ENCODE measurements at regions not wholly inside any gene's neighbourhood (a gene's known extent, or its start where the extent isn't known, plus 50 kb on each side); places are given as distances from the start of the nearest gene placed in this dataset.

- Mint-ChIP-seq H3K27me3 (ENCODE audit: low read depth, poor library complexity) (no peaks in the 10 kb centered on the region), H3K4me3 (no peak overlapping the region), H3K27ac (no peak overlapping the region), H3K4me1 (no peaks in the 10 kb centered on the region), H3K36me3 (ENCODE audit: low read depth) (no peaks in the 10 kb centered on the region), H3K9me3 (peaks cover 1% of the 10 kb centered on the region)
- no peak for DNase-seq
- TF ChIP-seq, protein P1, sequence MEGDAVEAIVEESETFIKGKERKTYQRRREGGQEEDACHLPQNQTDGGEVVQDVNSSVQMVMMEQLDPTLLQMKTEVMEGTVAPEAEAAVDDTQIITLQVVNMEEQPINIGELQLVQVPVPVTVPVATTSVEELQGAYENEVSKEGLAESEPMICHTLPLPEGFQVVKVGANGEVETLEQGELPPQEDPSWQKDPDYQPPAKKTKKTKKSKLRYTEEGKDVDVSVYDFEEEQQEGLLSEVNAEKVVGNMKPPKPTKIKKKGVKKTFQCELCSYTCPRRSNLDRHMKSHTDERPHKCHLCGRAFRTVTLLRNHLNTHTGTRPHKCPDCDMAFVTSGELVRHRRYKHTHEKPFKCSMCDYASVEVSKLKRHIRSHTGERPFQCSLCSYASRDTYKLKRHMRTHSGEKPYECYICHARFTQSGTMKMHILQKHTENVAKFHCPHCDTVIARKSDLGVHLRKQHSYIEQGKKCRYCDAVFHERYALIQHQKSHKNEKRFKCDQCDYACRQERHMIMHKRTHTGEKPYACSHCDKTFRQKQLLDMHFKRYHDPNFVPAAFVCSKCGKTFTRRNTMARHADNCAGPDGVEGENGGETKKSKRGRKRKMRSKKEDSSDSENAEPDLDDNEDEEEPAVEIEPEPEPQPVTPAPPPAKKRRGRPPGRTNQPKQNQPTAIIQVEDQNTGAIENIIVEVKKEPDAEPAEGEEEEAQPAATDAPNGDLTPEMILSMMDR (IDR thresholded peaks at IDR 0.05) = no peak
These were observed 313.5 kb upstream of the SLC39A10 start for GRCh38 chr2:195343540-195343939.

DNA sequence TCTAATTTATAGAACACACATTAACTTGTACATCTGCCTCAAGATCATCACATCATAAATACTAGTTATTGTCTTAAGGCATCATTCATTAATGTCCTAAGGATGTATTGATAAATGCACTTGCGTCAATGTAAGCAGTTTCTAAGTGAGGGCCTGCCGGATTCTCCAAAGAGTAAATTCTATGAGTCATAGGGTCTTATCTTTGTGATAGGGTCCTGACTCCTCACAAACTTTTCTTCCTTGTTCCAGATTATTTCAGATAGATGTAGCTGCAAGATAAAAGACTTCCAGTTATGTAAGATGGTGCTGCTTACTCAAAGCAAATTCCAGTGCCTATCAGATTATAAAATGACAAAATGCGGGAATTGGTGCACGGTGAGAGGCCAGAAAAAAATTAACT is 315.0 kb upstream of the SLC39A10 start:
- Mint-ChIP-seq H3K36me3 (ENCODE audit: low read depth) (no peaks in the 10 kb centered on the region), H3K4me1 (no peaks in the 10 kb centered on the region), H3K27ac (no peak overlapping the region), H3K27me3 (ENCODE audit: low read depth, poor library complexity) (no peaks in the 10 kb centered on the region), H3K9me3 (no peaks in the 10 kb centered on the region), H3K4me3 (no peak overlapping the region)
- no peak for DNase-seq
- TF ChIP-seq, protein P1 (IDR thresholded peaks at IDR 0.05) = no peak

DNA sequence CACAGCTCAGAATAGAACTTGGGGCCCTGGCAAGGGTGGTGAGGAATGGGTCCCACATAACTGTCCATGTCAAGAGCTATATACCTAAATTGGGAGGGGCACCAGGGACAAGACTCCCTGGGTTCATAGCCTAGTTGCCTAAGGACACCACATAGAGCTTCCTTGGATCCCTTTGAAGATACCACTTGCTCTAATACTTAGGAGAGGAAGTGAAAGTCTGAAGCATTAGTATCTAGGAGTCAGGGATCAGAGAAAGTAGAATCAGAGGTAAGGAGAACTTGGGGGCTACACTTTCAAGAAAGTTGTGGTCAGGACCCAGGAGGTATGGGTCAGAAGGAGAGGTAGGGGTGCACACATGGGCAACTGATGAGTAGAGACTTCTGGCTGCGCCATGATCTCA is 318.2 kb upstream of the SLC39A10 start:
- Mint-ChIP-seq H3K9me3 (peaks cover 17% of the 10 kb centered on the region), H3K4me3 (no peak overlapping the region), H3K27me3 (ENCODE audit: low read depth, poor library complexity) (peaks cover 4% of the 10 kb centered on the region), H3K4me1 (no peaks in the 10 kb centered on the region), H3K27ac (no peak overlapping the region), H3K36me3 (ENCODE audit: low read depth) (no peaks in the 10 kb centered on the region)
- TF ChIP-seq, protein P1 (IDR thresholded peaks at IDR 0.05) = no peak
- DNase-seq = no peak

- no peak for DNase-seq
- no peak overlapping the region for H3K27ac Mint-ChIP-seq
- TF ChIP-seq, protein P1 (IDR thresholded peaks at IDR 0.05) = no peak
- H3K36me3 Mint-ChIP-seq (ENCODE audit: low read depth) = no peaks in the 10 kb centered on the region
- no peaks in the 10 kb centered on the region for H3K4me1 Mint-ChIP-seq
- H3K27me3 Mint-ChIP-seq (ENCODE audit: low read depth, poor library complexity) = peaks cover 4% of the 10 kb centered on the region
- no peak overlapping the region for H3K4me3 Mint-ChIP-seq
- peaks cover 19% of the 10 kb centered on the region for H3K9me3 Mint-ChIP-seq
These were observed 319.4 kb upstream of the SLC39A10 start for GRCh38 chr2:195337597-195337996.

DNA sequence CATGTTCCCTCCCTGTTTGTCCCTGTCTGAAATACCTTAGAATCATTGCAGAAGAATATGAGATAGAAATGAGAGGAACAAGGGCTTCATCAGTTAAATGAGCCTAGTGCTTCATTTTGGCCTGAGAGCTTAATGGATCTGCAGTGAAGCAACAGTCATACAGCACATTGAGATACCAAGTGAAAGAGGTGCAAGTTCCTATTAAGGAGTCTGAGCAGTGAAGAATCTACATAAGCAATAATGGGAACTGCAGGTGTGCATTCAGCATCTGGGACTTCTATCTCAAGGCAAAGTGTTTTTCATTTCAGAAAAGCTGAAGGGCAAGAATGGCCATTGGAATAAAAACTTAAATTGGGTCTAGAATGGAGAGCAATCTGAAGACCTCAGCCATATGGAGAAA is 323.2 kb upstream of the SLC39A10 start:
- no peak for DNase-seq
- H3K9me3 Mint-ChIP-seq = peaks cover 28% of the 10 kb centered on the region

GRCh38 chr2:195331966-195332365 is 325.1 kb upstream of the SLC39A10 start:
- Mint-ChIP-seq H3K27ac (no peak overlapping the region), H3K4me1 (peaks cover 6% of the 10 kb centered on the region), H3K9me3 (peaks cover 27% of the 10 kb centered on the region), H3K4me3 (no peak overlapping the region), H3K36me3 (ENCODE audit: low read depth) (peaks cover 5% of the 10 kb centered on the region), H3K27me3 (ENCODE audit: low read depth, poor library complexity) (peaks cover 4% of the 10 kb centered on the region)
- TF ChIP-seq, protein P1 (IDR thresholded peaks at IDR 0.05) = no peak
- DNase-seq = no peak

More for the DNA sequence above, 323.2 kb upstream of the SLC39A10 start:
- TF ChIP-seq, protein P1 (IDR thresholded peaks at IDR 0.05) = no peak
- no peak overlapping the region for H3K27ac Mint-ChIP-seq
- H3K27me3 Mint-ChIP-seq (ENCODE audit: low read depth, poor library complexity) = peaks cover 4% of the 10 kb centered on the region
- no peaks in the 10 kb centered on the region for H3K36me3 Mint-ChIP-seq (ENCODE audit: low read depth)
- H3K4me1 Mint-ChIP-seq = peaks cover 6% of the 10 kb centered on the region
- H3K4me3 Mint-ChIP-seq = no peak overlapping the region
